Nephron (organoid): ENCODE measurements at regions not wholly inside any gene's neighbourhood (a gene's known extent, or its start where the extent isn't known, plus 50 kb on each side); places are given as distances from the start of the nearest gene placed in this dataset.

Experiments
- H3K27ac Mint-ChIP-seq, 3 experiments: 2 replicates each; pipeline ENCODE4 v1.8.0; 2020; ENCODE audit warnings: mixed read lengths in 3 of 3, mild to moderate bottlenecking in 2 of 3, moderate library complexity in 1 of 3
- H3K27me3 Mint-ChIP-seq: 2 replicates; pipeline ENCODE4 v1.8.0; 2021; ENCODE audit warnings: low read depth, mild to moderate bottlenecking, moderate library complexity, mixed read lengths
- H3K36me3 Mint-ChIP-seq: 2 replicates; pipeline ENCODE4 v1.8.0; 2020; ENCODE audit warnings: low read depth, mixed read lengths
- H3K4me1 Mint-ChIP-seq: 2 replicates; pipeline ENCODE4 v1.8.0; 2020; ENCODE audit warnings: mixed read lengths
- H3K4me3 Mint-ChIP-seq, 3 experiments: 2 replicates each; pipeline ENCODE4 v1.8.0; 2020; ENCODE audit warnings: mild to moderate bottlenecking in 3 of 3, mixed read lengths in 3 of 3, moderate library complexity in 2 of 3
- H3K9me3 Mint-ChIP-seq: 2 replicates; pipeline ENCODE4 v1.8.0; 2020; ENCODE audit warnings: mixed read lengths
- TF ChIP-seq, protein P1 (sequence below), 3 experiments: fragments of 200-600 bp; sonication (generic); IDR thresholded peaks; one replicate each; pipeline ENCODE4 v1.5.0; 2021; ENCODE audit warnings: antibody characterized with exemption in 3 of 3; ENCODE audit not compliant: unreplicated experiment in 3 of 3

DNA sequence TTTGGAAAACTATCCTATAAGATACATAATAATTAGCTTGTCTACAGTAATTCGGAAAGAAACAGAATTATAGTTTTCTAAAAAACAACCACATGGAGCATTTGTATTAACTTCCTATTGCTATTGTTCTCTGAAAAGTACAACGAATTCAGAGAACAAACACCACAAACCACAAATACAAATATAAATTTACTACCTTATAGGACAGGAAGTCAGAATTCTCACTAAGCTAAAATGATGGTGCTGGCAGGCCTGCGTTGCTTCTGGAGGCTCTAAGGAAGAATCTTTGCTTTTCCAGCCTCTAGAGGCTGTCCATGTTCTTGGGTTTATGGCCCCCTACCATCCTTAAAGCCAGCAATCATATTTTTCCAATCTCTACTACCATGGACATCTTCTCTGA is 173.6 kb upstream of the TCF21 start:
- no peaks in the 10 kb centered on the region for H3K36me3 Mint-ChIP-seq
- no peaks in the 10 kb centered on the region for H3K4me1 Mint-ChIP-seq
- no peak overlapping the region for H3K27ac Mint-ChIP-seq
- H3K4me3 Mint-ChIP-seq = no peak overlapping the region
- H3K27me3 Mint-ChIP-seq = no peaks in the 10 kb centered on the region
- H3K9me3 Mint-ChIP-seq = no peaks in the 10 kb centered on the region
- TF ChIP-seq, protein P1, sequence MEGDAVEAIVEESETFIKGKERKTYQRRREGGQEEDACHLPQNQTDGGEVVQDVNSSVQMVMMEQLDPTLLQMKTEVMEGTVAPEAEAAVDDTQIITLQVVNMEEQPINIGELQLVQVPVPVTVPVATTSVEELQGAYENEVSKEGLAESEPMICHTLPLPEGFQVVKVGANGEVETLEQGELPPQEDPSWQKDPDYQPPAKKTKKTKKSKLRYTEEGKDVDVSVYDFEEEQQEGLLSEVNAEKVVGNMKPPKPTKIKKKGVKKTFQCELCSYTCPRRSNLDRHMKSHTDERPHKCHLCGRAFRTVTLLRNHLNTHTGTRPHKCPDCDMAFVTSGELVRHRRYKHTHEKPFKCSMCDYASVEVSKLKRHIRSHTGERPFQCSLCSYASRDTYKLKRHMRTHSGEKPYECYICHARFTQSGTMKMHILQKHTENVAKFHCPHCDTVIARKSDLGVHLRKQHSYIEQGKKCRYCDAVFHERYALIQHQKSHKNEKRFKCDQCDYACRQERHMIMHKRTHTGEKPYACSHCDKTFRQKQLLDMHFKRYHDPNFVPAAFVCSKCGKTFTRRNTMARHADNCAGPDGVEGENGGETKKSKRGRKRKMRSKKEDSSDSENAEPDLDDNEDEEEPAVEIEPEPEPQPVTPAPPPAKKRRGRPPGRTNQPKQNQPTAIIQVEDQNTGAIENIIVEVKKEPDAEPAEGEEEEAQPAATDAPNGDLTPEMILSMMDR (IDR thresholded peaks at IDR 0.05; ENCODE audit: unreplicated experiment in 3 of 3) = no peak

DNA sequence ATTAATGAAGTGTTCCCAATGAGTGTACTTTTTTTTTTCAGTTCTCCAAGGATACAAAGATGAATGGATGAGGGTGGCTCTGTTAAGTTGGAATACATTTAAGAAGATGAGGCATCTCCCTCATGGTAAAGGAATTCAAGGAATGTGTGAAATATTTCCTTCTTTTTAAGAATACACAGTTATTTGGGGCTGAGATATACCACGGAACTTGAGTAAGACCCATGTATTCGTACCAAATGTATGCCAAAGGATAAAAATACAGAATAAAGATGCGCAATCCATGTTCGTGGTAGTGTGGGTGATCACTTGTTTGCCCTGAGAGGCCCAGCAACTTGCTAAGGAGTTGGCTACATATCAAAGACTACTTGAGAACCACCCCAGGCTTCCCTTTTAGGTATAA is 164.2 kb upstream of the TCF21 start:
- Mint-ChIP-seq H3K36me3 (peaks cover 26% of the 10 kb centered on the region), H3K27me3 (no peaks in the 10 kb centered on the region), H3K9me3 (peaks cover 25% of the 10 kb centered on the region), H3K4me3 (no peak overlapping the region), H3K27ac (no peak overlapping the region), H3K4me1 (no peaks in the 10 kb centered on the region)
- TF ChIP-seq, protein P1 (IDR thresholded peaks at IDR 0.05; ENCODE audit: unreplicated experiment in 3 of 3) = no peak

DNA sequence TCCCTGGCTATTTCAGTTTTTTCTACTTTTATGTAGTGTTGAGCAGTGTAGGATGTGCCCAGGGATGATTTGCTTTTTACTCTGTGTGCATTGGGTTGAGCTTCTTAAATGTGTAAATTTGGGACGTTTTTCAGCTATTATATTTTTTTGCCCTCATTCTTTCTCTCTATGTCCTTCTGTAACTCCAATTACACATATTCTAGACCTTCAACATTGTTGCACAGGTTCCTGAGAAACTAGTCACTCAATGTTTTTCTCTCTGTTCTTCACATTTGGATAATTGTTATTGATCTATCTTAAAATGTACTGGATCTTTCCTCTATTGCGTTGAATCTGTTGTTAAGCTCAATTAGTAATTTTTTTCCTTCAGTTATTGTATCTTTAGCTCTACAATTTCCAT is 162.7 kb upstream of the TCF21 start:
- H3K9me3 Mint-ChIP-seq = peaks cover 25% of the 10 kb centered on the region
- no peak overlapping the region for H3K4me3 Mint-ChIP-seq
- no peaks in the 10 kb centered on the region for H3K4me1 Mint-ChIP-seq
- TF ChIP-seq, protein P1 (IDR thresholded peaks at IDR 0.05; ENCODE audit: unreplicated experiment in 3 of 3) = no peak
- H3K36me3 Mint-ChIP-seq = peaks cover 26% of the 10 kb centered on the region
- no peaks in the 10 kb centered on the region for H3K27me3 Mint-ChIP-seq
- no peak overlapping the region for H3K27ac Mint-ChIP-seq

DNA sequence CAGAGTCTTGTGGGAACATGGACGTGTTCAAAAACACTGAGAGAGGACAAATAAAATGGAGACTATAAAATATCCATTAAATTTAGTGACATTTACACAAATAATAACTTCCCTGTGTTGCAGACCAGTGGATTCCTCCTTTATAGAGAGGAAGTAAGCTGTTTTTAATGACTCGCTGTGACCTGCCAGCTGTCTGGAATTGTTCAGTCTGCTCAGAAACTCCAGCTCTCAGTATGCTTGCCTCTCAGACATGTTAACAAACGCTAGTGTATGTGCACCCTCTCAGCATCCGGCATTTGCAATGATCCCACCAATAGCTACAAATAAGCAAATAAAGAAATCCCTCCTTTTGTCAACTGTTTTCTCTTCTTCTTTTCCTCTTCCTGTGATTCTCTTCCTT is 158.0 kb upstream of the TCF21 start:
- Mint-ChIP-seq H3K27me3 (no peaks in the 10 kb centered on the region), H3K36me3 (peaks cover 20% of the 10 kb centered on the region), H3K4me1 (no peaks in the 10 kb centered on the region), H3K27ac (no peak overlapping the region), H3K4me3 (no peak overlapping the region), H3K9me3 (peaks cover 22% of the 10 kb centered on the region)
- TF ChIP-seq, protein P1 (IDR thresholded peaks at IDR 0.05; ENCODE audit: unreplicated experiment in 3 of 3) = no peak

DNA sequence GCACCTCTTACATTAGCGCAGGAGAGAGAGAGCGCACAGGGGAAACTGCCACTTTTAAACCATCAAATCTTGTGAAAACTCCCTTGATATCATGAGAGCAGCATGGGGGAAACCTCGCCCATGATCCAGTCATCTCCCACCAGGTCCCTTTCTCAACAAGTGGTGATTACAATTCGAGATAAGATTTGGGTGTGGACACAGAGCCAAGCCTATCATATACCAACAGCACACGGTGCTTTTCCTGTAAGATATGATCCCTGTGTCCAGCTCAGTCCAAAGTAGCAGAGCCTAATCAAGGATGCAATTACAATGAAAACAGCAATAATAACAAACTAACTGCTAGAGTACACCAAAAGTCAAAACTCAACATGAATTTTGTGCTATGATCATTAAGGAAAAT is 148.7 kb upstream of the TCF21 start:
- TF ChIP-seq, protein P1 (IDR thresholded peaks at IDR 0.05; ENCODE audit: unreplicated experiment in 3 of 3) = no peak
- Mint-ChIP-seq H3K4me3 (no peak overlapping the region), H3K4me1 (peaks cover 6% of the 10 kb centered on the region), H3K9me3 (no peaks in the 10 kb centered on the region), H3K27me3 (peaks cover 4% of the 10 kb centered on the region), H3K36me3 (no peaks in the 10 kb centered on the region), H3K27ac (peak overlapping the region; percentile 16 to 93 (median 44))

DNA sequence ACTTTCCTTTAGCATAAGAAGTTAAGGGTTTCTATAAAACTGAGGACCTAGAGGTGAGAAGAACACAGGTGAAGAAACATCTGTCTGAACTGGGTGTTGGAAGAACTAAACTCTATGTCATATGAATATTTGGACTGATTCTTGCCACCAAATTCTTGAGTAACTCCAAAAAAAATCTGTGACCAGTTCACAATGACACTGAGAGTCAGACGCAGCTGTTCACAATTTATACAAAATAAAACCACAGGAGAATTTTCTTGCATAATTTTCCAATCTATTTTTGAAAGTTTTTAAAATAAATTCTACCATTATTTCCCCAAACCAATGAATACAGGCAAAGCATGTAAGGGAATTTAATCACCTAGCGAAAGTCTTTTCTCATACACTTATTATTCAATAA is 148.1 kb upstream of the TCF21 start:
- H3K4me3 Mint-ChIP-seq = no peak overlapping the region
- peaks cover 6% of the 10 kb centered on the region for H3K4me1 Mint-ChIP-seq
- peak overlapping the region; percentile 58 to 93 (median 77) for H3K27ac Mint-ChIP-seq
- peaks cover 3% of the 10 kb centered on the region for H3K9me3 Mint-ChIP-seq
- peaks cover 4% of the 10 kb centered on the region for H3K27me3 Mint-ChIP-seq
- H3K36me3 Mint-ChIP-seq = no peaks in the 10 kb centered on the region
- TF ChIP-seq, protein P1 (IDR thresholded peaks at IDR 0.05; ENCODE audit: unreplicated experiment in 3 of 3) = no peak
